Kidney glomerular epithelial cell (primary cell): ENCODE measurements at regions not wholly inside any gene's neighbourhood (a gene's known extent, or its start where the extent isn't known, plus 50 kb on each side); places are given as distances from the start of the nearest gene placed in this dataset.
A peak's percentile ranks its signal among the peaks of the same experiment; 100 is the strongest.
"Not testable (repeated sequence)": the region's sequence is repeated elsewhere in the genome, so short reads cannot be mapped to it uniquely, and the experiment has no call there.

Experiments
- DNase-seq: peaks from one replicate; lab custom pipeline; 2025; lab: John Stamatoyannopoulos, UW

- DNase-seq = no peak
Observed at GRCh38 chr3:182400838-182401237, 392.5 kb upstream of the ATP11B start.

- DNase-seq = no peak
Observed at GRCh38 chr3:182404031-182404430, 389.3 kb upstream of the ATP11B start.

- no peak for DNase-seq
Observed at GRCh38 chr3:182405759-182406158, 387.5 kb upstream of the ATP11B start.

- DNase-seq = no peak
Observed at GRCh38 chr3:182406786-182407185, 386.5 kb upstream of the ATP11B start.

GRCh38 chr3:182410051-182410450, 383.3 kb upstream of the ATP11B start:
- no peak for DNase-seq

GRCh38 chr3:182412066-182412465, 381.2 kb upstream of the ATP11B start:
- peak; percentile 51 for DNase-seq

GRCh38 chr3:182413061-182413460, 380.2 kb upstream of the ATP11B start:
- DNase-seq = no peak

- no peak for DNase-seq
Observed at GRCh38 chr3:182413682-182414081, 379.6 kb upstream of the ATP11B start.

- no peak for DNase-seq
Observed at GRCh38 chr3:182414586-182414985, 378.7 kb upstream of the ATP11B start.

GRCh38 chr3:182420741-182421140, 372.6 kb upstream of the ATP11B start:
- DNase-seq = no peak

GRCh38 chr3:182424006-182424405, 369.3 kb upstream of the ATP11B start:
- DNase-seq = no peak

- not testable (repeated sequence) for DNase-seq
Observed at GRCh38 chr3:182425926-182426718, 367.2 kb upstream of the ATP11B start.

- DNase-seq = not testable (repeated sequence)
Observed at GRCh38 chr3:182431972-182432371, 361.3 kb upstream of the ATP11B start.

GRCh38 chr3:182435860-182436259, 357.4 kb upstream of the ATP11B start:
- DNase-seq = no peak

GRCh38 chr3:182436547-182436946, 356.8 kb upstream of the ATP11B start:
- DNase-seq = no peak

GRCh38 chr3:182438398-182438797, 354.9 kb upstream of the ATP11B start:
- DNase-seq = no peak

- DNase-seq = no peak
Observed at GRCh38 chr3:182440101-182440500, 353.2 kb upstream of the ATP11B start.

GRCh38 chr3:182445576-182445975, 347.7 kb upstream of the ATP11B start:
- no peak for DNase-seq

GRCh38 chr3:182450942-182451787, 342.1 kb upstream of the ATP11B start:
- peak; percentile 17 for DNase-seq

GRCh38 chr3:182451871-182452270, 341.4 kb upstream of the ATP11B start:
- DNase-seq = no peak

GRCh38 chr3:182455011-182455410, 338.3 kb upstream of the ATP11B start:
- DNase-seq = no peak

GRCh38 chr3:182460303-182460702, 333.0 kb upstream of the ATP11B start:
- DNase-seq = no peak

- DNase-seq = no peak
Observed at GRCh38 chr3:182462152-182462551, 331.2 kb upstream of the ATP11B start.
